GM06990 (cell line): ENCODE measurements at regions not wholly inside any gene's neighbourhood (a gene's known extent, or its start where the extent isn't known, plus 50 kb on each side); places are given as distances from the start of the nearest gene placed in this dataset.

Experiments used
- DNase-seq: peaks from one replicate; pipeline ENCODE4 v3.0.0-alpha.2; 2011; ENCODE audit not compliant: insufficient read length; ENCODE audit errors: extremely low read depth
- H3K27me3 ChIP-seq: replicated peaks from 2 replicates; pipeline ENCODE4 v1.6.0; 2011; ENCODE audit warnings: low read length; ENCODE audit not compliant: control insufficient read depth, insufficient read depth
- H3K36me3 ChIP-seq: 2 replicates; pipeline ENCODE4 v1.5.1; 2011; ENCODE audit warnings: low read length; ENCODE audit not compliant: control insufficient read depth, insufficient read depth
- H3K4me3 ChIP-seq: replicated peaks from 2 replicates; pipeline ENCODE4 v1.5.1; 2011; ENCODE audit warnings: low read depth, mild to moderate bottlenecking, control low read depth, low read length
- CTCF ChIP-seq: IDR thresholded peaks from 2 replicates; pipeline ENCODE4 v1.5.1; 2011; ENCODE audit warnings: low read length, control low read depth, mild to moderate bottlenecking, inconsistent platforms; ENCODE audit not compliant: insufficient read depth, poor library complexity, severe bottlenecking

- no peak for TF ChIP-seq CTCF
- Histone ChIP-seq H3K36me3 (no peaks in the 10 kb centered on the region), H3K4me3 (no peak overlapping the region), H3K27me3 (no peaks in the 10 kb centered on the region)
- DNase-seq = no peak
Observed at GRCh38 chr3:117120014-117120413, 410.4 kb downstream of the TUSC7 start.

- Histone ChIP-seq H3K36me3 (no peaks in the 10 kb centered on the region), H3K4me3 (no peak overlapping the region), H3K27me3 (no peaks in the 10 kb centered on the region)
- no peak for TF ChIP-seq CTCF
- no peak for DNase-seq
Observed at GRCh38 chr3:117122609-117123008, 413.0 kb downstream of the TUSC7 start.

GRCh38 chr3:117126460-117126859, 416.9 kb downstream of the TUSC7 start:
- H3K4me3 ChIP-seq = no peak overlapping the region
- TF ChIP-seq CTCF = no peak
- no peaks in the 10 kb centered on the region for H3K36me3 ChIP-seq
- no peak for DNase-seq
- no peaks in the 10 kb centered on the region for H3K27me3 ChIP-seq

GRCh38 chr3:117126946-117127546, 417.5 kb downstream of the TUSC7 start:
- Histone ChIP-seq H3K27me3 (no peaks in the 10 kb centered on the region), H3K36me3 (no peaks in the 10 kb centered on the region), H3K4me3 (no peak overlapping the region)
- DNase-seq = no peak
- TF ChIP-seq CTCF = no peak

- DNase-seq = no peak
- H3K36me3 ChIP-seq = no peaks in the 10 kb centered on the region
- no peak for TF ChIP-seq CTCF
- H3K27me3 ChIP-seq = no peaks in the 10 kb centered on the region
- no peak overlapping the region for H3K4me3 ChIP-seq
Observed at GRCh38 chr3:117128133-117128532, 418.6 kb downstream of the TUSC7 start.

GRCh38 chr3:117128872-117129271, 419.3 kb downstream of the TUSC7 start:
- no peak for DNase-seq
- no peaks in the 10 kb centered on the region for H3K36me3 ChIP-seq

More at GRCh38 chr3:117128872-117129271, 419.3 kb downstream of the TUSC7 start:
- Histone ChIP-seq H3K4me3 (no peak overlapping the region), H3K27me3 (no peaks in the 10 kb centered on the region)
- no peak for TF ChIP-seq CTCF
